Mononuclear cell (primary cell): ENCODE measurements at regions not wholly inside any gene's neighbourhood (a gene's known extent, or its start where the extent isn't known, plus 50 kb on each side); places are given as distances from the start of the nearest gene placed in this dataset.

ENCODE experiments used
- H3K27me3 ChIP-seq: 2 replicates; pipeline ENCODE4 v1.6.0; 2011; ENCODE audit warnings: low read length, control low read depth; ENCODE audit not compliant: insufficient read depth
- H3K4me1 ChIP-seq: 2 replicates; pipeline ENCODE4 v1.5.1; 2011; ENCODE audit warnings: mild to moderate bottlenecking, low read length, control low read depth; ENCODE audit not compliant: insufficient read depth
- H3K4me3 ChIP-seq: 2 replicates; pipeline ENCODE4 v1.5.1; 2011; ENCODE audit warnings: mild to moderate bottlenecking, low read length, moderate library complexity
- H3K9me3 ChIP-seq: 2 replicates; pipeline ENCODE4 v1.5.1; 2011; ENCODE audit warnings: low read depth, mild to moderate bottlenecking, control low read depth, low read length

DNA sequence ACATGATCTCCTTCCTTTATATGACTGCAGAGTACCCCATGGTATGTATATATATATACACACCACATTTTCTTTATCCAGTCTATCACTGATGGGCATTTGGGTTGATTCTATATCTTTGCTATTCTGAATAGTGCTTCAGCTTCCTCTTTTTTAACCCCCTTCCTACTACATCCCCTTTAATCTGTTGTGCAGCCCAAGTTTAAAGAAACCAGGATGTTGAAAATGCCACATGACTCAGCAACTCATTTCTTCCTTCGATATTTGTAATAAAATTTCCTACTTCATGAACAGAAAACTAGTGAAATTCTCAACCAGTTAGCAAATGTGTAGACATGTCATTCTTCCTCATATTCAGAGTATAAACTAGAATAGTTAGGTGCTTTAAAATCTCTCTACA is 1245.7 kb upstream of the SORCS1 start:
- no peaks in the 10 kb centered on the region for H3K4me1 ChIP-seq
- H3K4me3 ChIP-seq: no peak overlapping the region
- no peaks in the 10 kb centered on the region for H3K27me3 ChIP-seq
- no peaks in the 10 kb centered on the region for H3K9me3 ChIP-seq

DNA sequence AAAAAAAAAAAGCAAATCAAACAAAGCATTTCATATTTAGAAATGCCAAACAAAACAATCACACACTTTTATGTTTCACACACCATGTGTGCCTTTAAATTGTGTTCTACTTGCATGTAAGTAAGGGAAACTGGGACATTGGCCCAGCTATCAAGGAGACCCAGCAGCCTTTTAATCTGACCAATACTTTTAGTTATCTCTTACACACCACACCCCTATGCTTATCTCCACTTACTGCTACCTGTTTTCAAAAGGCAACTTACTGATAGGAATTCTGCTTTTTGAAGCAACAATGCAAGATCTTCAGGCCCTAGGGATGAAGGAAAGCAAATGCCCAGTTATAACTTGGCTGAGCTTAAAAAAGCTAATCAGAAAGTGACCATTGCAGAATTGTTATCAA is 1244.8 kb upstream of the SORCS1 start:
- Histone ChIP-seq H3K4me3 (no peak overlapping the region), H3K4me1 (no peaks in the 10 kb centered on the region), H3K27me3 (no peaks in the 10 kb centered on the region), H3K9me3 (no peaks in the 10 kb centered on the region)

DNA sequence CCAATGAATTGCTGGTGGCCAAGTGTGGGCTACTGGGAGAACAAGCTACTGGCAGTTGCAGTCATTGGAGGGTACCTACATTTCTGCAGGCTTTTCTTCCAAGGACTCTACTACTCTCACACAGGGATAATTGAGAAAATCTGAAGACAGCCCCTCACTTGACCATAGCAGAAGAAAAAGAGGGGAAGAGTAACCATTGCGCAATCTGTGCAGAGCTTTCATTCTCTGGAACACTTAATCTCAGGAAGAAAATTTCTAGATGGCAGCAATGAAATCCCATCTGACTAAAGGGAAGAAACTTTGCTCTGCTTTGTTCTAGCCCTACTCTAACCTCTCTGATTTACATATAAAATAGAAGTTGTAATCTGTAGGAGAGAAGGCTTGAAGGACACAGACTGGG is 1239.6 kb upstream of the SORCS1 start:
- H3K4me1 ChIP-seq: no peaks in the 10 kb centered on the region
- H3K27me3 ChIP-seq: no peaks in the 10 kb centered on the region
- H3K4me3 ChIP-seq: no peak overlapping the region
- H3K9me3 ChIP-seq: no peaks in the 10 kb centered on the region

DNA sequence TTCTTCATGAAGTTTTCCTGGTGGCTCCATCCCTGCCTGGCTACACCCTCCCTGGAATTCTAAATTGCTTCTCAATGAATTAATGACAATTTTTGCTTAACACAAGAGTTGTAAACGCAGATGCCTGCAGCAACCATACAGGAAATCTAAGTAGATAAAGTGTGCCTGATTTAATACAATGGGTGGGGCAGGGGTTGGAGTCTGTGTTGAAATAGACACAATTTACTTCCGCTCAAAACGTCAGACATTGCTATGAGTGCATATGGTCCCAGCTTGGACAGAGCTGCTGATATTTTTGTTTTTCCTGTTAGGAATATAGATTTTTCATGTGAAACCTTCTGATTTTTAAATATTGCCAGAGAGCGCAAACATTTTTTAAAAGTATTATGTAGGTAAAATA is 1235.0 kb upstream of the SORCS1 start:
- H3K4me3 ChIP-seq: no peak overlapping the region
- H3K4me1 ChIP-seq: no peaks in the 10 kb centered on the region
- no peaks in the 10 kb centered on the region for H3K9me3 ChIP-seq
- no peaks in the 10 kb centered on the region for H3K27me3 ChIP-seq

DNA sequence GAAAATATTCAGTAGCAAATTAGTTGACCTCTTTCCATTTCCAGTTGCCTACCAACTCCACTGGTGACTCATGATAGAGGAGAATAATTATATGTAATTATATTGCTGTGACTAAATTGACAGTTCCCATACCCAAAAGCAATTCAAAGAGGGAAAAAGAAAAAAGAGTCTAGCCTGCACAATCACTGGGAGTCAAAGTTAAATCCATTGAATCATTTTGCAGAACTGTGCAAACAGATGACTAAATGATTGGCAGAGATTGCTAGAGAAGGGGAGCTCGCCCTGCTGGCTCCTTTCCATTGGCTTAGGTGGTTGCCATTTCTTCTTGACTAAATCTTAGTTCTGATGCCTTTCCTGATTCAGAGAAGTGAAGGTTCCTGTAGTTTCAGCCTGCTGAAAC is 1228.6 kb upstream of the SORCS1 start:
- Histone ChIP-seq H3K9me3 (no peaks in the 10 kb centered on the region), H3K27me3 (no peaks in the 10 kb centered on the region), H3K4me3 (no peak overlapping the region), H3K4me1 (no peaks in the 10 kb centered on the region)

DNA sequence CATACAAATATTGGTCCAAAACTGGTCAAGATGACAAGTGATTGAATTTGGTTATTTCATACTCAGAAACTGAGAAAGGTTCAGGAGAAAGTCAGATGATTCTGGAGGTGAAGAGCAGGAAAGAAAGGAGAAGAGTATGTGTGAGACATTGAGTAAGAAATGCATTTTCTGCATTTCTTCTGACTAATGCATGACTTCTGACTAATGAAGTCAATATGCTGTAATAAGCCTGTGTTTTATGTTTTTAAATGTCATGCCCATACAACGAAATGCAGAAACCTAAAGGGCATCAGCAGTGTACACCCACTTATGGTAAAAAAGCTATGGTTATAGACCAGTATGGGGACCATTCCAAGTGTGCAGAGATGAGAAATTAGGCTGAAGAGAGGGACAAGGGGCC is 1227.8 kb upstream of the SORCS1 start:
- Histone ChIP-seq H3K4me1 (no peaks in the 10 kb centered on the region), H3K9me3 (no peaks in the 10 kb centered on the region), H3K27me3 (no peaks in the 10 kb centered on the region), H3K4me3 (no peak overlapping the region)

DNA sequence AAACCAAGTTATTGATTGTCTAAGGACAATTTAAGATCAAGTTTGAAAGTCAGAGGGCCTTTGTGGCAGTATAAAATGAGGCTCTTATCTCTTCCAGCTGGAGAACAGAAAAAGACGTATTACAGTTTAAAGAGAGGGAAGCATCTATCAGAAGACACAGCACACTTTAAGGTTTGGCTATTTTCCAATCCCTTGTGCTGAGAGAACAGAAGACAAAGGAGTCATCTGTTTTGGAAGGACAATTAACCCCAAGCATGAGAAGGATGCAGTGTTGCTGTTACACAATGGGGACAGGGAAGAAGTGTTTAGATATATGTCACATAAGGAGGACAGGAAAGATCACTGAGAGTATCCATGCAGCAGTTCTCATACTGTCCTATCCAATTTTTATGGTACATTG is 1224.2 kb upstream of the SORCS1 start:
- no peak overlapping the region for H3K4me3 ChIP-seq
- no peaks in the 10 kb centered on the region for H3K4me1 ChIP-seq
- H3K9me3 ChIP-seq: no peaks in the 10 kb centered on the region
- no peaks in the 10 kb centered on the region for H3K27me3 ChIP-seq

DNA sequence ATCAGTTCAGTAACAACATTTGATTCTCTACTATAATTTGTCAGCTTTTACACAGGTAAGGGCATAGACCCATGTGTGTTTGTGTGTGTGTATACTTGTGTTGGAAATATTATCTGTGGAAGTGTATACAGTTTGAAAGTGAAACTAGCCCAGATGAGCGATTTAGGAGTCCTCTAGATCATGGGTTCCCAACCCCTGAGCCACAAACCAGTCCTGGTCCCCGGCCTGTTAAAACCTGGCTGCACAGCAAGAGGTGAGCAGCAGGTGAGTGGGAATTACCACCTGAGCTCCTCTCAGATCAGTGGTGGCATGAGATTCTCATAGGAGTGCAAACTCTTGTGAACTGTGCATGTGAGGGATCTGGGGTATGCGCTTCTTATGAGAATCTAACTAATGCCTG is 1221.5 kb upstream of the SORCS1 start:
- no peaks in the 10 kb centered on the region for H3K27me3 ChIP-seq
- no peaks in the 10 kb centered on the region for H3K4me1 ChIP-seq
- H3K4me3 ChIP-seq: no peak overlapping the region
- no peaks in the 10 kb centered on the region for H3K9me3 ChIP-seq

DNA sequence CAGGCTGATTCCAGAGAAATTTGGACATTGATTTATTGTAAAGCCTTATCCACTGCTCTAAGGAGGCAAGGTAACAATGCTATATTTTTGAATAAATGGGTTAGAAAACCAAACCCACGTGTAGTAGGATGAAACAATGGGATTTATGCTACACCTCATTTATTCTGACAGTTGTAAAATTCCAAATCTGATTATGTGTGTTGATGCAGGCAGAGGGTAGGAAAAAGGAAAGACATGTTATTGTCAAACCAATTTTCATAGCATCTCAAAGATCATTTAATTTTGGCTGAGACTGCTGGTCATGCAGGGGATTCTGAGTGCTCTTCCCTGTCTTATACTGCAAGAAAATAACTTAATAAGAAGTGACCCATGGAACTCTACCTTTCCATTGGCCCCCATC is 1219.9 kb upstream of the SORCS1 start:
- no peak overlapping the region for H3K4me3 ChIP-seq
- no peaks in the 10 kb centered on the region for H3K9me3 ChIP-seq
- no peaks in the 10 kb centered on the region for H3K27me3 ChIP-seq
- H3K4me1 ChIP-seq: no peaks in the 10 kb centered on the region

DNA sequence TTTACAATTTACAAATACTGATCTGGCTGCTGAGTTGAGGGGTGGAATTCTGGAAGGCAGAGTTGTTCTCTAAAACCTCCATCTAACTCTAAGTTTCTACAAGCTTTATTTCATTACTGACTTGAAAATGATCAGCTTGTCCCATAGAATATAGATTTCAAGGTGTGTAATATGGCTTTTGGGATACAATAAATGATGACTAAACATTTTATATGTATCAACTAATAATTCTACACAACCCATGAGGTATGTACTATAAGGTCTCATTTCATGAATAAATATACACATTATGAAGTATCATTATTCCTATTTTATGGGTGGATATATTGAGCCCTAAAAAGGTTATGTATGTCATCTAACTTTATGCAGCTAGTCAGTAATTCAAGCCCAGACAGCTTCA is 1214.3 kb upstream of the SORCS1 start:
- no peak overlapping the region for H3K4me3 ChIP-seq
- H3K9me3 ChIP-seq: no peaks in the 10 kb centered on the region
- H3K4me1 ChIP-seq: no peaks in the 10 kb centered on the region
- no peaks in the 10 kb centered on the region for H3K27me3 ChIP-seq

DNA sequence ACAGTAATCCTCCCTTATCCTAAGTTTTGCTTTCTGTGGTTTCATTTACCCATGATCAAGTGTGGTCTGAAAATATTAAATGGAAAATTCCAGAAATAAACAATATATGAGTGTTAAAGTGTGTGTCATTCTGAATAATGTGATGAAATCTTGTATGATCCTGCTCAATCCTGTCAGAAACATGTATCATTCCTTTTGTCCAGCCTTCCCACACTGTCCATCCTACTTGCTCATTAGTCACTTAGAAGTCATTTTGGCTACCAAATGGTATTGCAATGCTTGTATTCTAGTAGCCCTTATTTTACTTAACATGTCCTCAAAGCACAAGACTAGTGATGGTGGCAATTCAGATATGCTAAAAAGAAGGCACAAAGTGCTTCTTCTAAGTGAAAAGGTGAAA is 1211.2 kb upstream of the SORCS1 start:
- no peaks in the 10 kb centered on the region for H3K4me1 ChIP-seq
- no peaks in the 10 kb centered on the region for H3K9me3 ChIP-seq
- no peak overlapping the region for H3K4me3 ChIP-seq

DNA sequence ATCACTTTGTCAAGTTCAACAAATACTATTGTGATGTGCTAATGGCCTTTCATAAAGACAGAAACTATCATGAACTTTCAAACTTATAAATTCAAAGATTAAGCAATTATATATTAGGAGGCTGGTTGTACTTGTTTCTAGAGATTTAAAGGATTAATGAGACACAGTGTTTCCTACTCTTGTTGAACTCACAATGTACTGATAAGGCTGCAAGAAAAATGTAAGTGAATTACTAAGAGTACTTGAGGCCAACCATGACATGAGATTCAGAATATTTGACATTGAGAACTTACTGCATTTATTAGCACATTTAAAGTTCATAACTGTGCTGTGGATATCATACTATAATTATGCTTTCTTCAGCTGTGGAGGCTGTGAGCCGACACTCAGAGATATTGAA is 1210.5 kb upstream of the SORCS1 start:
- no peak overlapping the region for H3K4me3 ChIP-seq

More for the DNA sequence above, 1211.2 kb upstream of the SORCS1 start:
- no peaks in the 10 kb centered on the region for H3K27me3 ChIP-seq

DNA sequence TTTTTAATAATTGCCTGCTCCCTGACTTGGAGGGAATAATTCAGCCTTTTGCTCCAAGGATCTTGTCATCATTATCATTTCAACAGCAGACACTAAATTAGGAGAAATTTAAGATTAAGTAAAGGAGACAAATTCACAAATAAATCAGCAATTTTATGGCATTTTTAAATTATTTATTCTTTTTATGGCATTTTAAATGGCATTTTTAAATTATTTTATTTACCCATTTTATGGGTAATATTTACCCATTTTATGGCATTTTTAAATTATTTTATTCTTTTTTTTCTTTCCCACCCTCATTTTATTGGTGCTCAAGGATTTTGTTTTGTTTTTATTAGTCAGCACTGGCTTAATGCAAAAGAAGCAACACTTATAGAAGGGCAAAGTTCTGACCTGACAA is 1201.0 kb upstream of the SORCS1 start:
- no peaks in the 10 kb centered on the region for H3K27me3 ChIP-seq
- H3K4me3 ChIP-seq: no peak overlapping the region
- H3K4me1 ChIP-seq: no peaks in the 10 kb centered on the region
- no peaks in the 10 kb centered on the region for H3K9me3 ChIP-seq

More for the DNA sequence above, 1210.5 kb upstream of the SORCS1 start:
- no peaks in the 10 kb centered on the region for H3K9me3 ChIP-seq
- H3K4me1 ChIP-seq: no peaks in the 10 kb centered on the region
- no peaks in the 10 kb centered on the region for H3K27me3 ChIP-seq

DNA sequence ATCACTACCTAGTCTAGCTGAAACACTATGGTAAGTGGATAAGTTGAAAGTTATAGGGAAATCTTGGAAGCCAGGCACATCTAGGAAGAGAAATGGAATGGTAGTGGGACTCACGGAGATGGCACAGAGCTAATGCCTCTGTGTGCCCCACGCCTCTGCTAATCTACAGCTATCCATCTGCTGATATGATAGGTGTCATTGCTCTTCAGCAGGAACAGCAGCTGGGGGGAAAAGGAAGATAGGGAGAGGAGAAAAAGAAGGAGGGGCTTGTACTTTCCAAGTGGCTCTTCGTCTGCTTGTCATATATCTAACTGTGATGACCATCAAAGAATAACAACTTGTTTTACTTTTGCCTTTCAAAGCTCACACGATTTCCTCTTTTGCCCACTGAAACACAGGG is 1199.1 kb upstream of the SORCS1 start:
- Histone ChIP-seq H3K9me3 (no peaks in the 10 kb centered on the region), H3K27me3 (no peaks in the 10 kb centered on the region), H3K4me1 (no peaks in the 10 kb centered on the region), H3K4me3 (no peak overlapping the region)

DNA sequence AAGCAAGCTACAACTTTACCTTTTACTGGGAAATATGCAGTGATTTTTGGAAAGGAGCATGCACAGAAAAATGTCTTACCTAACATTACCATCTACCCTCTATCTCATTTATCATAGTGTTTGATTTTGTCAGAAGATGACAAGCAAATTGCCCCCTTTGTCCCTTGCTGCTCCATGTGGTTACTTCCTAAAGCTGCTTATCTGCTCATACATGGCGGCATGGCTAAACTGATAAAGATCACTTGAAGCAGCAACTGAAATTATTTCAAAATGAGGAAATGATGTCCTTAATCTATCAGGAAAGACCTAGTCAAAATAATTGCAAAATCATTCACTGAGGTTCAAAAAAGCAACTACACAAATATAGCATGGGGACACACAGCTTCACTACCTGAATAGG is 1198.5 kb upstream of the SORCS1 start:
- H3K9me3 ChIP-seq: no peaks in the 10 kb centered on the region
- H3K27me3 ChIP-seq: no peaks in the 10 kb centered on the region
- H3K4me1 ChIP-seq: no peaks in the 10 kb centered on the region
- no peak overlapping the region for H3K4me3 ChIP-seq

DNA sequence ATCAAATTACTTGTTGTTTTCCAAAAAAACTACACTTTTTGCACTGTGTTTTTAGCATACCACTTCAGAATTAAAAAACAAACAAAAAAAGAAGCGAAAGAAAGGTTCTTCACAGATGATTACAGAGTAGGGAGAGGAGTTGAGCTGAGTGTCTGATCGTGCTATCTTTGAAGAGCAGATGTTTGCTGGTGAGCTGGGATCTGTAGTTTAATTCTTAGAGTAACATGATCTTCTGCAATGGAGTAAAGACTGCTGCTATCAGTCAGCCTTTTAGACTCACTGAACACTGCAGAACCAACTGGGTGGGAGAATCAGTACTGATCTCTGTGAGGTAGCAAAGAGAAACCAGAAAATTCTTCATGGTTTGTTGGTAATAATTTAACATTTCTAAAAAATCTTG is 1197.8 kb upstream of the SORCS1 start:
- Histone ChIP-seq H3K9me3 (no peaks in the 10 kb centered on the region), H3K4me3 (no peak overlapping the region), H3K27me3 (no peaks in the 10 kb centered on the region), H3K4me1 (no peaks in the 10 kb centered on the region)

DNA sequence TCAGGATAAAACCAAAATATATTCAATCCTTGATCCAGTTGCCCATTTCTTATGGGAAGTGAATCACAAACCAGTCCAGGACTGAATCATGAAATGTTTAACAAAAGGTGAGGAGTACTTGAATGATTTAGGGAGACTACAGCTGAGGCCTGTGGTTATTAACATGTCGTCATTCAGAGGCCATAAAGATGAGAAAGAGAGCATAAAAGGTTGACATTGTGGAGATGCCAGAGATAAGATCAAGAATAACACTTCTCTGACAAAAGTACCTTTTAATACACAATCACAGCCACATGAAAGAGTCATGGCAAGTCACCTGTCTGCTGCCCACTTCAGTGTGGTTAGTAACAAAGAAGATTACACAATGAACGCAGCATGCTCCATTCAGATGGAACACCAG is 1195.7 kb upstream of the SORCS1 start:
- no peaks in the 10 kb centered on the region for H3K27me3 ChIP-seq
- H3K4me3 ChIP-seq: no peak overlapping the region
- H3K9me3 ChIP-seq: no peaks in the 10 kb centered on the region
- H3K4me1 ChIP-seq: no peaks in the 10 kb centered on the region
